HEK293 (cell line): ENCODE measurements at regions not wholly inside any gene's neighbourhood (a gene's known extent, or its start where the extent isn't known, plus 50 kb on each side); places are given as distances from the start of the nearest gene placed in this dataset.

ENCODE experiments used
- CTCF ChIA-PET: fragments of 350-600 bp; formaldehyde crosslinking; extraction: SDS; loops from one replicate; lab custom pipeline; 2021; ENCODE audit warnings: antibody characterized with exemption; lab: Yijun Ruan, JAX
- POLR2A ChIA-PET: fragments of 300-600 bp; formaldehyde crosslinking; extraction: SDS; loops from one replicate; lab custom pipeline; 2020; ENCODE audit warnings: antibody characterized with exemption, inconsistent platforms; lab: Yijun Ruan, JAX
- H3K27ac ChIP-seq: fragments of 200-500 bp; sonication (Bioruptor generic); 2 replicates; pipeline ENCODE4 v1.5.1; 2014; ENCODE audit warnings: low read depth, low read length, control low read depth, inconsistent platforms; ENCODE audit errors: extremely low read depth
- H3K36me3 ChIP-seq, 2 experiments: fragments of 200-500 bp in 1 of 2; sonication (Bioruptor generic) in 1 of 2; 1 replicate in 1 of 2; 2 replicates in 1 of 2; pipeline ENCODE4 v1.5.1; 2014 to 2017; ENCODE audit warnings: inconsistent platforms in 2 of 2, low read length in 2 of 2; ENCODE audit not compliant: control insufficient read depth in 2 of 2, insufficient read depth in 1 of 2
- H3K4me1 ChIP-seq: fragments of 200-500 bp; sonication (Bioruptor generic); 2 replicates; pipeline ENCODE4 v1.5.1; 2014; ENCODE audit warnings: mild to moderate bottlenecking, low read length, inconsistent platforms; ENCODE audit not compliant: control insufficient read depth, insufficient read depth
- H3K4me3 ChIP-seq: 2 replicates; pipeline ENCODE4 v1.5.1; 2011; ENCODE audit warnings: low read depth, mild to moderate bottlenecking, control low read depth, low read length, moderate library complexity
- H3K9me3 ChIP-seq: fragments of 200-500 bp; sonication (Bioruptor generic); 2 replicates; pipeline ENCODE4 v1.5.1; 2014; ENCODE audit warnings: low read depth, low read length, inconsistent platforms; ENCODE audit not compliant: control insufficient read depth, insufficient read depth
- KLF9 ChIP-seq: fragments of 450-650 bp; formaldehyde crosslinking; IDR thresholded peaks from 2 replicates; pipeline ENCODE4 v1.5.1; 2016; ENCODE audit warnings: missing biosample characterization, missing genetic modification characterization, low read depth
- MZF1 ChIP-seq: fragments of 450-650 bp; formaldehyde crosslinking; IDR thresholded peaks from 2 replicates; pipeline ENCODE4 v1.5.1; 2017; ENCODE audit warnings: missing biosample characterization, missing genetic modification characterization, borderline replicate concordance
- TCF7L2 ChIP-seq: IDR thresholded peaks from 2 replicates; pipeline ENCODE4 v1.6.1; 2011; ENCODE audit warnings: low read depth, mild to moderate bottlenecking, inconsistent platforms, low read length, moderate library complexity, borderline replicate concordance
- TRIM28 ChIP-seq: IDR thresholded peaks from 2 replicates; pipeline ENCODE4 v1.6.1; 2011; ENCODE audit warnings: low read length, control low read depth, borderline replicate concordance
- ZBTB20 ChIP-seq: fragments of 450-650 bp; formaldehyde crosslinking; IDR thresholded peaks from 2 replicates; pipeline ENCODE4 v1.5.1; 2016; ENCODE audit warnings: missing biosample characterization, missing genetic modification characterization
- ZBTB21 ChIP-seq: fragments of 450-650 bp; formaldehyde crosslinking; IDR thresholded peaks from 2 replicates; pipeline ENCODE4 v1.5.1; 2017; ENCODE audit warnings: missing biosample characterization, missing genetic modification characterization
- ZIC2 ChIP-seq: fragments of 450-650 bp; formaldehyde crosslinking; IDR thresholded peaks from 2 replicates; pipeline ENCODE4 v1.5.1; 2016; ENCODE audit warnings: missing biosample characterization, missing genetic modification characterization
- ZNF202 ChIP-seq: fragments of 450-650 bp; formaldehyde crosslinking; IDR thresholded peaks from 2 replicates; pipeline ENCODE4 v1.5.1; 2016; ENCODE audit warnings: missing biosample characterization, missing genetic modification characterization, borderline replicate concordance
- ZNF404 ChIP-seq: fragments of 450-650 bp; formaldehyde crosslinking; IDR thresholded peaks from 2 replicates; pipeline ENCODE4 v1.5.1; 2017; ENCODE audit warnings: missing biosample characterization, missing genetic modification characterization
- ZNF549 ChIP-seq: fragments of 450-650 bp; IDR thresholded peaks from 2 replicates; pipeline ENCODE4 v1.5.1; 2018; ENCODE audit warnings: missing biosample characterization, missing genetic modification characterization, mild to moderate bottlenecking, inconsistent platforms, moderate library complexity
- ZNF701 ChIP-seq: fragments of 450-650 bp; formaldehyde crosslinking; IDR thresholded peaks from 2 replicates; pipeline ENCODE4 v1.5.1; 2016; ENCODE audit warnings: missing biosample characterization, missing genetic modification characterization
- ZNF792 ChIP-seq: fragments of 450-650 bp; formaldehyde crosslinking; IDR thresholded peaks from 2 replicates; pipeline ENCODE4 v1.5.1; 2016; ENCODE audit warnings: missing biosample characterization, missing genetic modification characterization
- ZNF843 ChIP-seq: fragments of 450-650 bp; formaldehyde crosslinking; IDR thresholded peaks from 2 replicates; pipeline ENCODE4 v1.5.1; 2016; ENCODE audit warnings: missing biosample characterization, missing genetic modification characterization
- ZSCAN23 ChIP-seq: fragments of 450-650 bp; formaldehyde crosslinking; IDR thresholded peaks from 2 replicates; pipeline ENCODE4 v1.5.1; 2016; ENCODE audit warnings: missing biosample characterization, missing genetic modification characterization
- TF ChIP-seq, protein P1 (sequence below): fragments of 450-650 bp; formaldehyde crosslinking; IDR thresholded peaks from 2 replicates; pipeline ENCODE4 v1.5.1; 2017; ENCODE audit warnings: missing biosample characterization, missing genetic modification characterization
- TF ChIP-seq, protein P2 (sequence below): fragments of 450-650 bp; formaldehyde crosslinking; IDR thresholded peaks from 2 replicates; pipeline ENCODE4 v1.5.1; 2016; ENCODE audit warnings: missing biosample characterization, missing genetic modification characterization
- TF ChIP-seq, protein P3 (sequence below): fragments of 450-650 bp; formaldehyde crosslinking; IDR thresholded peaks from 2 replicates; pipeline ENCODE4 v1.5.0; 2017; ENCODE audit warnings: missing biosample characterization, missing genetic modification characterization, borderline replicate concordance
- TF ChIP-seq, protein P4 (sequence below): fragments of 450-650 bp; formaldehyde crosslinking; IDR thresholded peaks from 2 replicates; pipeline ENCODE4 v1.5.1; 2016; ENCODE audit warnings: missing biosample characterization, missing genetic modification characterization
- TF ChIP-seq, protein P5 (sequence below): fragments of 450-650 bp; formaldehyde crosslinking; IDR thresholded peaks from 2 replicates; pipeline ENCODE4 v1.5.1; 2017; ENCODE audit warnings: missing biosample characterization, missing genetic modification characterization
- TF ChIP-seq, protein P6 (sequence below): fragments of 450-650 bp; formaldehyde crosslinking; IDR thresholded peaks from 2 replicates; pipeline ENCODE4 v1.5.1; 2016; ENCODE audit warnings: missing biosample characterization, missing genetic modification characterization

DNA sequence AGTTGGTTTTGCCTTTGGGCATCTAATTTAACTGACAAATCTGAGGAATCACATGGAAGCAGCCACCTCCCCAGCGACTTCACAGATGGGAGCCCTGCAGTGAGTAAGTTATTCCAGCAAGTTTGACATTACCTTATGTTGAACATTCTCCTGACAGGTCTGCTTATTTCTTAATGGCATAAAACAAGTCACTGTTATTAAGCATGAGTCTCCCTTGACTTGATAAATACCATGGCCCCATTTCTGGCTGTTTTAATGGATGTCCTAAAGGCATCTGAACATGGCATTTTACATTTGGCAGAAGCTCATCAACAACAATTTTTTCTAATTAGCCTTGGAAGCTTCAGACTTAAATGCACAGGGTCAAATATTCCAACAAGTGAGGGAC, 92.6 kb upstream of the CREB1 start (continued):
- TF ChIP-seq, protein P1, sequence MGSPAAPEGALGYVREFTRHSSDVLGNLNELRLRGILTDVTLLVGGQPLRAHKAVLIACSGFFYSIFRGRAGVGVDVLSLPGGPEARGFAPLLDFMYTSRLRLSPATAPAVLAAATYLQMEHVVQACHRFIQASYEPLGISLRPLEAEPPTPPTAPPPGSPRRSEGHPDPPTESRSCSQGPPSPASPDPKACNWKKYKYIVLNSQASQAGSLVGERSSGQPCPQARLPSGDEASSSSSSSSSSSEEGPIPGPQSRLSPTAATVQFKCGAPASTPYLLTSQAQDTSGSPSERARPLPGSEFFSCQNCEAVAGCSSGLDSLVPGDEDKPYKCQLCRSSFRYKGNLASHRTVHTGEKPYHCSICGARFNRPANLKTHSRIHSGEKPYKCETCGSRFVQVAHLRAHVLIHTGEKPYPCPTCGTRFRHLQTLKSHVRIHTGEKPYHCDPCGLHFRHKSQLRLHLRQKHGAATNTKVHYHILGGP (tag by site-specific recombination), result no peak
- TF ChIP-seq TRIM28 (no peak), ZNF202 (tag by site-specific recombination) (no peak)
- TF ChIP-seq, protein P2, sequence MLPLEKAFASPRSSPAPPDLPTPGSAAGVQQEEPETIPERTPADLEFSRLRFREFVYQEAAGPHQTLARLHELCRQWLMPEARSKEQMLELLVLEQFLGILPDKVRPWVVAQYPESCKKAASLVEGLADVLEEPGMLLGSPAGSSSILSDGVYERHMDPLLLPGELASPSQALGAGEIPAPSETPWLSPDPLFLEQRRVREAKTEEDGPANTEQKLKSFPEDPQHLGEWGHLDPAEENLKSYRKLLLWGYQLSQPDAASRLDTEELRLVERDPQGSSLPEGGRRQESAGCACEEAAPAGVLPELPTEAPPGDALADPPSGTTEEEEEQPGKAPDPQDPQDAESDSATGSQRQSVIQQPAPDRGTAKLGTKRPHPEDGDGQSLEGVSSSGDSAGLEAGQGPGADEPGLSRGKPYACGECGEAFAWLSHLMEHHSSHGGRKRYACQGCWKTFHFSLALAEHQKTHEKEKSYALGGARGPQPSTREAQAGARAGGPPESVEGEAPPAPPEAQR (tag by site-specific recombination), result no peak

DNA sequence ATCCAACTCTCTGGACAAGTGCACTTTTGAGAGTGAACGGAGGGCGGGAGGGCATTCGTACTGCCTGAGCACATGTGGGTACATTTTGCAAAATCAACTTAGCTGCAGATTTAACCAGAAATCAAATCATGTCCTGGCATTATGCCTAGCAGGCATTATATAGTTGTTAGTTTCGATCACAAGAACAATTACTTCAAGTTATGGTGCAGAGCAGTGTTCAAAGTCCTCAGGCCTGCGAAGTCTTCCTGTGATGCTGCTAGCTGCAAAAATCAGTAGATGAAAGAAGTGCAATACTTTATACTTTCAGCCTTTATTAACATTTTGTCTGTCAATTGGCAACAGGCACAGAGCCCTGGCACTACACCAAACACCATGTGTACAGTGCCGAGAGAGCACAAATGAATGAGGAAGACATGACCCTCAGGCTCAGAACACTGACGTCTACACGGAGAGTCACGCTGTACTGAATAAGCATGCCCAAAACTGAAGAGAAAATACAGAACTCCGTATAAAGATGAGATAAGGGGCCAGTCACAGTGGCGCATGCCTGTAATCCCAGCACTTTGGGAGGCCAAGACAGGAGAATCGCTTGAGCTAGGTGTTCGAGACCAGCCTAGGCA, 92.1 kb upstream of the CREB1 start:
- CTCF ChIA-PET, result interaction anchor here (0.6 kb wide), 1 partner anchor 657 kb away, joined by 3 read pairs; no protein-coding TSS in a partner anchor
- H3K36me3 ChIP-seq, result no peaks in the 10 kb centered on the region
- no peak overlapping the region for H3K27ac ChIP-seq
- H3K9me3 ChIP-seq, result no peaks in the 10 kb centered on the region
- no peak overlapping the region for H3K4me3 ChIP-seq
- TF ChIP-seq MZF1 (tag by site-specific recombination), result no peak
- TF ChIP-seq ZNF843 (tag by site-specific recombination), result no peak
- TF ChIP-seq ZSCAN23, result no peak
- no peak for TF ChIP-seq ZNF792 (tag by site-specific recombination)
- no peak for TF ChIP-seq KLF9 (tag by site-specific recombination)
- no peak for TF ChIP-seq ZBTB20 (tag by site-specific recombination)
- POLR2A ChIA-PET, result no interaction called here
- H3K4me1 ChIP-seq, result no peaks in the 10 kb centered on the region

DNA sequence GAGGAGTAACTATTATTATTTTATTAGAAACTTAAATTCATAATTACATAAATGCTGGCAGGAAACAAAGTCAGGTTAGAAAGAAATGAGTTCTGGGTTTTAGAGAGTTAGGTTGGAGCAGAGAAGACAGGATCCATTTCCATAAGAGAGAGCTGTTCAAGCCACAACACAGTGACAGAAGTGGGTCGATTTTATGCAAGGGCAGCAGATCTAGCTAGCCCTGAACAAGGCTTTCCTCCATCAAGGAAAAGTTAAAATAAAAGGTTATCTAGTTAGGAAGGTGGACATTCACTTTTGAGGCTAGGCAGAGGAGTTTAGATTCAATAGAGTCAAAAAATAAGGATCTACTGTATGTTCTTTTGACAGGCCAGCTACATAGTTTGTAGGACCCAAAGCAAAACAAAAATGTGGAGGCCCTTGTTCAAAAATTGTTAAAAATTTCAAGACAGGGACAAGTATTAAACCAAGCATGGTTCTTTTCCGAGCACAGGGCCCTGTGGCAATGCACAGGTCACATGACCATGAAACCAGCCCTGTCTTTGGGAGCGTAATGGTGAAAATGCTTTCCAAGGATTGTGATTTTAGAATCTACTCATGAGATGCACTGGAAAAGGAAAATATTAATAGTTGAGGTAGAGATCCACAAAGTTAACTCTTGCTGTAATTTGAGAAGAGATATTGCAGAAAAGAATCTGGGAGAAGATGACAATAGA, 91.2 kb upstream of the CREB1 start:
- ChIA-PET CTCF (interaction anchor here (0.6 kb wide), 1 partner anchor 16 kb away, joined by 4 read pairs; no protein-coding TSS in a partner anchor), POLR2A (no interaction called here)
- Histone ChIP-seq H3K4me3 (no peak overlapping the region), H3K27ac (no peak overlapping the region), H3K4me1 (no peaks in the 10 kb centered on the region), H3K9me3 (no peaks in the 10 kb centered on the region), H3K36me3 (no peaks in the 10 kb centered on the region)
- no peak for TF ChIP-seq ZNF549 (tag by site-specific recombination)
- TF ChIP-seq ZNF404, result no peak
- TF ChIP-seq, protein P3, sequence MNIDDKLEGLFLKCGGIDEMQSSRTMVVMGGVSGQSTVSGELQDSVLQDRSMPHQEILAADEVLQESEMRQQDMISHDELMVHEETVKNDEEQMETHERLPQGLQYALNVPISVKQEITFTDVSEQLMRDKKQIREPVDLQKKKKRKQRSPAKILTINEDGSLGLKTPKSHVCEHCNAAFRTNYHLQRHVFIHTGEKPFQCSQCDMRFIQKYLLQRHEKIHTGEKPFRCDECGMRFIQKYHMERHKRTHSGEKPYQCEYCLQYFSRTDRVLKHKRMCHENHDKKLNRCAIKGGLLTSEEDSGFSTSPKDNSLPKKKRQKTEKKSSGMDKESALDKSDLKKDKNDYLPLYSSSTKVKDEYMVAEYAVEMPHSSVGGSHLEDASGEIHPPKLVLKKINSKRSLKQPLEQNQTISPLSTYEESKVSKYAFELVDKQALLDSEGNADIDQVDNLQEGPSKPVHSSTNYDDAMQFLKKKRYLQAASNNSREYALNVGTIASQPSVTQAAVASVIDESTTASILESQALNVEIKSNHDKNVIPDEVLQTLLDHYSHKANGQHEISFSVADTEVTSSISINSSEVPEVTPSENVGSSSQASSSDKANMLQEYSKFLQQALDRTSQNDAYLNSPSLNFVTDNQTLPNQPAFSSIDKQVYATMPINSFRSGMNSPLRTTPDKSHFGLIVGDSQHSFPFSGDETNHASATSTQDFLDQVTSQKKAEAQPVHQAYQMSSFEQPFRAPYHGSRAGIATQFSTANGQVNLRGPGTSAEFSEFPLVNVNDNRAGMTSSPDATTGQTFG (tag by site-specific recombination), result no peak
- no peak for TF ChIP-seq ZBTB21
- no peak for TF ChIP-seq ZIC2 (tag by site-specific recombination)
- TF ChIP-seq, protein P4, sequence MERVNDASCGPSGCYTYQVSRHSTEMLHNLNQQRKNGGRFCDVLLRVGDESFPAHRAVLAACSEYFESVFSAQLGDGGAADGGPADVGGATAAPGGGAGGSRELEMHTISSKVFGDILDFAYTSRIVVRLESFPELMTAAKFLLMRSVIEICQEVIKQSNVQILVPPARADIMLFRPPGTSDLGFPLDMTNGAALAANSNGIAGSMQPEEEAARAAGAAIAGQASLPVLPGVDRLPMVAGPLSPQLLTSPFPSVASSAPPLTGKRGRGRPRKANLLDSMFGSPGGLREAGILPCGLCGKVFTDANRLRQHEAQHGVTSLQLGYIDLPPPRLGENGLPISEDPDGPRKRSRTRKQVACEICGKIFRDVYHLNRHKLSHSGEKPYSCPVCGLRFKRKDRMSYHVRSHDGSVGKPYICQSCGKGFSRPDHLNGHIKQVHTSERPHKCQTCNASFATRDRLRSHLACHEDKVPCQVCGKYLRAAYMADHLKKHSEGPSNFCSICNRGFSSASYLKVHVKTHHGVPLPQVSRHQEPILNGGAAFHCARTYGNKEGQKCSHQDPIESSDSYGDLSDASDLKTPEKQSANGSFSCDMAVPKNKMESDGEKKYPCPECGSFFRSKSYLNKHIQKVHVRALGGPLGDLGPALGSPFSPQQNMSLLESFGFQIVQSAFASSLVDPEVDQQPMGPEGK (tag by site-specific recombination), result no peak
- no peak for TF ChIP-seq MZF1 (tag by site-specific recombination)
- TF ChIP-seq, protein P5, sequence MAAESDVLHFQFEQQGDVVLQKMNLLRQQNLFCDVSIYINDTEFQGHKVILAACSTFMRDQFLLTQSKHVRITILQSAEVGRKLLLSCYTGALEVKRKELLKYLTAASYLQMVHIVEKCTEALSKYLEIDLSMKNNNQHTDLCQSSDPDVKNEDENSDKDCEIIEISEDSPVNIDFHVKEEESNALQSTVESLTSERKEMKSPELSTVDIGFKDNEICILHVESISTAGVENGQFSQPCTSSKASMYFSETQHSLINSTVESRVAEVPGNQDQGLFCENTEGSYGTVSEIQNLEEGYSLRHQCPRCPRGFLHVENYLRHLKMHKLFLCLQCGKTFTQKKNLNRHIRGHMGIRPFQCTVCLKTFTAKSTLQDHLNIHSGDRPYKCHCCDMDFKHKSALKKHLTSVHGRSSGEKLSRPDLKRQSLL (tag by site-specific recombination), result no peak
- TF ChIP-seq, protein P6, sequence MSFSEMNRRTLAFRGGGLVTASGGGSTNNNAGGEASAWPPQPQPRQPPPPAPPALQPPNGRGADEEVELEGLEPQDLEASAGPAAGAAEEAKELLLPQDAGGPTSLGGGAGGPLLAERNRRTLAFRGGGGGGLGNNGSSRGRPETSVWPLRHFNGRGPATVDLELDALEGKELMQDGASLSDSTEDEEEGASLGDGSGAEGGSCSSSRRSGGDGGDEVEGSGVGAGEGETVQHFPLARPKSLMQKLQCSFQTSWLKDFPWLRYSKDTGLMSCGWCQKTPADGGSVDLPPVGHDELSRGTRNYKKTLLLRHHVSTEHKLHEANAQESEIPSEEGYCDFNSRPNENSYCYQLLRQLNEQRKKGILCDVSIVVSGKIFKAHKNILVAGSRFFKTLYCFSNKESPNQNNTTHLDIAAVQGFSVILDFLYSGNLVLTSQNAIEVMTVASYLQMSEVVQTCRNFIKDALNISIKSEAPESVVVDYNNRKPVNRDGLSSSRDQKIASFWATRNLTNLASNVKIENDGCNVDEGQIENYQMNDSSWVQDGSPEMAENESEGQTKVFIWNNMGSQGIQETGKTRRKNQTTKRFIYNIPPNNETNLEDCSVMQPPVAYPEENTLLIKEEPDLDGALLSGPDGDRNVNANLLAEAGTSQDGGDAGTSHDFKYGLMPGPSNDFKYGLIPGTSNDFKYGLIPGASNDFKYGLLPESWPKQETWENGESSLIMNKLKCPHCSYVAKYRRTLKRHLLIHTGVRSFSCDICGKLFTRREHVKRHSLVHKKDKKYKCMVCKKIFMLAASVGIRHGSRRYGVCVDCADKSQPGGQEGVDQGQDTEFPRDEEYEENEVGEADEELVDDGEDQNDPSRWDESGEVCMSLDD (tag by site-specific recombination), result no peak
- no peak for TF ChIP-seq TCF7L2
- no peak for TF ChIP-seq ZNF701 (tag by site-specific recombination)
- no peak for TF ChIP-seq ZNF843 (tag by site-specific recombination)
- TF ChIP-seq TRIM28, result no peak
